Suprapubic skin (tissue), 4 donors: ENCODE measurements at regions not wholly inside any gene's neighbourhood (a gene's known extent, or its start where the extent isn't known, plus 50 kb on each side); places are given as distances from the start of the nearest gene placed in this dataset.

Experiments
- DNase-seq, 2 donors: peaks; one replicate each; pipeline ENCODE4 v3.0.0-alpha.2; 2019; ENCODE audit warnings: low spot score in 2 of 2
- H3K27ac ChIP-seq: fragments of 200-600 bp; sonication (generic); one replicate; pipeline ENCODE4 v1.5.1; 2019
- H3K27me3 ChIP-seq: fragments of 200-600 bp; sonication (generic); one replicate; pipeline ENCODE4 v1.5.1; 2019
- H3K36me3 ChIP-seq: fragments of 200-600 bp; sonication (generic); one replicate; pipeline ENCODE4 v1.5.1; 2019
- H3K4me1 ChIP-seq: fragments of 200-600 bp; sonication (generic); one replicate; pipeline ENCODE4 v1.5.1; 2019
- H3K4me3 ChIP-seq: fragments of 200-600 bp; sonication (generic); one replicate; pipeline ENCODE4 v1.5.1; 2019; ENCODE audit warnings: mild to moderate bottlenecking
- H3K9me3 ChIP-seq: fragments of 200-600 bp; sonication (generic); one replicate; pipeline ENCODE4 v1.5.1; 2019
- EP300 ChIP-seq: sonication (generic); formaldehyde crosslinking; IDR thresholded peaks from one replicate; pipeline ENCODE4 v1.6.1; 2017; ENCODE audit warnings: antibody characterized with exemption
- POLR2A ChIP-seq, 2 donors: fragments of 450-650 bp; IDR thresholded peaks; one replicate each; pipeline ENCODE4 v1.6.1; 2017; ENCODE audit warnings: antibody characterized with exemption in 2 of 2, mild to moderate bottlenecking in 2 of 2, moderate library complexity in 2 of 2
- POLR2AphosphoS5 ChIP-seq, 3 donors: sonication (generic); formaldehyde crosslinking; IDR thresholded peaks; one replicate each; pipeline ENCODE4 v1.6.1; 2017; ENCODE audit warnings: antibody characterized with exemption in 3 of 3
- WGBS: methylation state at CpG from one replicate; pipeline ENCODE4 v1.1.5; 2018; 5-methylcytosine and 5-hydroxymethylcytosine counted together
- TF ChIP-seq, protein P1 (sequence below), 2 donors: fragments of 200-600 bp in 1 of 2; fragments of 450-650 bp in 1 of 2; sonication (generic) in 1 of 2; IDR thresholded peaks; one replicate each; pipeline ENCODE4 v1.5.1; 2016 to 2019; ENCODE audit warnings: antibody characterized with exemption in 2 of 2, mild to moderate bottlenecking in 1 of 2, moderate library complexity in 1 of 2

DNA sequence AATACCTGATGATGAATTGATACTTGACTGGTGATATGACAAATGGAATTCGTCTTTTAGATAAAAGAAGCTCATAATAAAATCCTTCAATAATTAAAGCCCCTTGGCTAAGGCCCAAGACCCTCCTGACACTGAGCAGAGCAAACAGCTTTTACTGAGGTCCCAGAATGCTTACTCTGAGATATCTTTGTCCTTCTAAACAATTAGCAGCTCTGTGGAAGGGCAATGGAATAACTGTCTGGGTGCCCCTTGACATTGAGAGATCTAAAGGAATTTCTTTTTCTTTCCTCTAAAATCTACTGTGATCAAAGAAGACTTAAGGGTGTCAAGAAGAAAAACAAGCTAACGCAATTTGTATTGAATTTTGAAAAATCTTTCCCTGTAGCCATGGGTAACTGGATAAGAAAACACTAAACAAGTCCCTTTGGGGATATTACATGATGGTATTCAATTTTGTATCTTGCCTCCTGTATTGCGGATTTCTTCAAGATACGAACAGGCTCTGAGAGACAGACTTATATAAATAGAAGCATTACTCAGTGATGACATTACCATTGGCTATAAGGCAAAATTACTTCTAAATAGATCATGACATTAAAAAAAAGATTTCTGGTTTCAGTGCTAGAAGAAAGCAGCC lies 128.8 kb downstream of the MREG start:
- Histone ChIP-seq H3K27ac (no peak overlapping the region), H3K4me3 (no peak overlapping the region), H3K27me3 (no peaks in the 10 kb centered on the region), H3K36me3 (no peaks in the 10 kb centered on the region), H3K4me1 (no peaks in the 10 kb centered on the region), H3K9me3 (no peaks in the 10 kb centered on the region)
- DNase-seq = no peak
- WGBS = 64% methylated on average over 4 of the region's 4 CpGs
- no peak for TF ChIP-seq EP300
- no peak for TF ChIP-seq POLR2A (IDR thresholded peaks at IDR 0.05)
- TF ChIP-seq, protein P1, sequence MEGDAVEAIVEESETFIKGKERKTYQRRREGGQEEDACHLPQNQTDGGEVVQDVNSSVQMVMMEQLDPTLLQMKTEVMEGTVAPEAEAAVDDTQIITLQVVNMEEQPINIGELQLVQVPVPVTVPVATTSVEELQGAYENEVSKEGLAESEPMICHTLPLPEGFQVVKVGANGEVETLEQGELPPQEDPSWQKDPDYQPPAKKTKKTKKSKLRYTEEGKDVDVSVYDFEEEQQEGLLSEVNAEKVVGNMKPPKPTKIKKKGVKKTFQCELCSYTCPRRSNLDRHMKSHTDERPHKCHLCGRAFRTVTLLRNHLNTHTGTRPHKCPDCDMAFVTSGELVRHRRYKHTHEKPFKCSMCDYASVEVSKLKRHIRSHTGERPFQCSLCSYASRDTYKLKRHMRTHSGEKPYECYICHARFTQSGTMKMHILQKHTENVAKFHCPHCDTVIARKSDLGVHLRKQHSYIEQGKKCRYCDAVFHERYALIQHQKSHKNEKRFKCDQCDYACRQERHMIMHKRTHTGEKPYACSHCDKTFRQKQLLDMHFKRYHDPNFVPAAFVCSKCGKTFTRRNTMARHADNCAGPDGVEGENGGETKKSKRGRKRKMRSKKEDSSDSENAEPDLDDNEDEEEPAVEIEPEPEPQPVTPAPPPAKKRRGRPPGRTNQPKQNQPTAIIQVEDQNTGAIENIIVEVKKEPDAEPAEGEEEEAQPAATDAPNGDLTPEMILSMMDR (IDR thresholded peaks at IDR 0.05) = no peak
- no peak for TF ChIP-seq POLR2AphosphoS5 (IDR thresholded peaks at IDR 0.05)

DNA sequence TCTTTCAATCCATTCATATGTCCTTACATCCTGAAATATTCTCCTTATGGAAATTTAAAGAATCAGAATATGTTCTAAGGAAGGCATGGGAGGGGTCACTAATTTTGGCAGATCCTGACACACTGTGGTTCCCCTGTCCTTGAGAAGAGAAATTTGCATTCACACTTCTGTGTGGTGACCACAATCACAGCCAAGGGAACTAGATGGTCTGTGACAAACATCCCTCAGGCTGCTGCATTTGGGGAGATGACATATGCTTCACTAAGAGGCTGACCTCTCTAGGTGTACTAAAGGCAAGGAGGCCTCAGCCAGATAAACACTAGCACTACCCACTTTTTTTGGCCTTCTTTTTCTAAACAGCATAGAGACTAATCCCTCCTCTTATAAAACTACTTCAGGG lies 129.6 kb downstream of the MREG start:
- no peaks in the 10 kb centered on the region for H3K27me3 ChIP-seq
- H3K4me3 ChIP-seq = no peak overlapping the region
- no peaks in the 10 kb centered on the region for H3K9me3 ChIP-seq
- H3K27ac ChIP-seq = no peak overlapping the region
- TF ChIP-seq POLR2A (IDR thresholded peaks at IDR 0.05) = no peak
- TF ChIP-seq POLR2AphosphoS5 (IDR thresholded peaks at IDR 0.05) = no peak
- no peak for TF ChIP-seq EP300
- TF ChIP-seq, protein P1 (IDR thresholded peaks at IDR 0.05) = no peak
- no peak for DNase-seq
- no peaks in the 10 kb centered on the region for H3K4me1 ChIP-seq
- no peaks in the 10 kb centered on the region for H3K36me3 ChIP-seq

DNA sequence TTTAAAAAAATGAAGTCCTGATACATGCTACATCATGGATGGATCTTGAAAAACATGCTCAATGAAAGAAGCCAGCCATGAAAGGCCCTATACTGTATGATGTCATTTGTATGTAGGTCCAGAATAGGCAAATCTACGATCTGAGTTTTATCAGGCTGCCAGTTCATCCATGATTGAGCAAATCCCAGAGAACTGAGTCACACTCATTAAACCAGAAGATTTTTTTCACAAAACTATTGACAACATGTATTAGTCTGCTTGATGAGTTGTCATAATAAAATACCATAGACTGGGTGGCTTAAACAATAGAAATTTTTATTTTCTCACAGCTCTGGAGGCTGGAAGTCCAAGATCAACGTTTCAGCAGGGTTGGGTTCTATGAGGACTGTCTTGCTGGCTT lies 130.7 kb downstream of the MREG start:
- no peaks in the 10 kb centered on the region for H3K27me3 ChIP-seq
- H3K4me1 ChIP-seq = no peaks in the 10 kb centered on the region
- no peak overlapping the region for H3K27ac ChIP-seq
- H3K9me3 ChIP-seq = no peaks in the 10 kb centered on the region
- H3K4me3 ChIP-seq = no peak overlapping the region
- no peak for DNase-seq
- WGBS = 73% methylated on average over 2 of the region's 2 CpGs
- no peaks in the 10 kb centered on the region for H3K36me3 ChIP-seq
- TF ChIP-seq EP300 (no peak), POLR2AphosphoS5 (IDR thresholded peaks at IDR 0.05) (no peak), POLR2A (IDR thresholded peaks at IDR 0.05) (no peak)
- TF ChIP-seq, protein P1 (IDR thresholded peaks at IDR 0.05) = no peak

DNA sequence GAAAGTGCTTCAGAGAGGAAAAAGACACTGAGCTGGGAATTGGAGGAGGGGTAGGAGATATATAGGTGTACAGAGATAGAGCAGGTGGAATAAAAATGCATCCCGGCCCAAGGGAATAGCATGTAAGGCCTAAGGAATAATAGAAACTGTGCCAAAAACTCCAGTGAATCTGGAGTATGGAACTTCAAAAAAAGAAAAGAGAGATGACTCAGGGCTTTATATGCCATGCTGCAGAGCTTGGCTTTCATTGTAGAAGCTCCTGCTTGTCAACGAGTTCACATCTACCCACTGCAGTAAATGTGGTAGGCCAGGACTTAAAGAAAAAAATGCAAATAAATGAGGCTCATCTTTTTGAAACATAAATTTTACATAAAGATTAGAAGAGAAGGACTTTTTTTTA lies 131.8 kb downstream of the MREG start:
- no peak for DNase-seq
- 56% methylated on average over 2 of the region's 2 CpGs for WGBS
- H3K9me3 ChIP-seq = no peaks in the 10 kb centered on the region
- no peaks in the 10 kb centered on the region for H3K27me3 ChIP-seq
- no peaks in the 10 kb centered on the region for H3K36me3 ChIP-seq
- no peak overlapping the region for H3K4me3 ChIP-seq
- no peak overlapping the region for H3K27ac ChIP-seq
- H3K4me1 ChIP-seq = no peaks in the 10 kb centered on the region
- TF ChIP-seq, protein P1 (IDR thresholded peaks at IDR 0.05) = no peak
- TF ChIP-seq EP300 (no peak), POLR2AphosphoS5 (IDR thresholded peaks at IDR 0.05) (no peak), POLR2A (IDR thresholded peaks at IDR 0.05) (no peak)

DNA sequence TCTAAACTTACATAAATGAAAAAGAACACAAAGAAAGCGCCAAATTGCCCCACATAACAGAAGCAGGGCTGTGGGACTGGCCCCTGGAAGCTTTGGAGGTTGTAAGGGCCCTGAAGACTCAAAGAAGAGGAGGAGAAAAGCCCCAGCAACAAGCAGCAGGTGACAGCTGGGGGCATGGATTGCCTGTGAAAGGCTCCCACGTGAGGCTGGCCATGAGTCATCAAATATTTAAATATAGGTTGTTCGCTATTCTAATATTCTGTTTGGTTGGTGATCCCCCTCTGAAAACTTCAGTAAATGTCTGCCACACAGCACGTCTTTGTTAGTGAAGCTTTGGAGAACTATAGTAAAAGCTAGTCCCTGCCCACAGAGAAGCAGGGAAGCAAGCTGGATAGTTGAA lies 132.4 kb downstream of the MREG start:
- TF ChIP-seq POLR2A (IDR thresholded peaks at IDR 0.05) = no peak
- TF ChIP-seq, protein P1 (IDR thresholded peaks at IDR 0.05) = no peak
- TF ChIP-seq POLR2AphosphoS5 (IDR thresholded peaks at IDR 0.05) = no peak
- no peak for TF ChIP-seq EP300
- WGBS = 82% methylated on average over 4 of the region's 4 CpGs
- Histone ChIP-seq H3K27ac (no peak overlapping the region), H3K9me3 (no peaks in the 10 kb centered on the region), H3K27me3 (no peaks in the 10 kb centered on the region), H3K4me1 (no peaks in the 10 kb centered on the region), H3K36me3 (no peaks in the 10 kb centered on the region), H3K4me3 (no peak overlapping the region)
- no peak for DNase-seq
